NOMO-1 treated with dmso at 0.1 percent for 144 hours (cell line): ENCODE measurements at regions not wholly inside any gene's neighbourhood (a gene's known extent, or its start where the extent isn't known, plus 50 kb on each side); places are given as distances from the start of the nearest gene placed in this dataset.
"Not testable (repeated sequence)": the region's sequence is repeated elsewhere in the genome, so short reads cannot be mapped to it uniquely, and the experiment has no call there.

Experiments
- DNase-seq: peaks from one replicate; lab custom pipeline; 2025; ENCODE audit not compliant: unreplicated experiment; lab: John Stamatoyannopoulos, UW

GRCh38 chr14:101307162-101307561 lies 254.1 kb upstream of the DIO3 start:
- DNase-seq, result not testable (repeated sequence)

GRCh38 chr14:101311186-101311585 lies 250.1 kb upstream of the DIO3 start:
- not testable (repeated sequence) for DNase-seq

- no peak for DNase-seq
Measured at GRCh38 chr14:101313268-101313667, 248.0 kb upstream of the DIO3 start.

GRCh38 chr14:101315802-101316296 lies 245.4 kb upstream of the DIO3 start:
- DNase-seq, result no peak

GRCh38 chr14:101318271-101318670 lies 243.0 kb upstream of the DIO3 start:
- DNase-seq, result no peak

- DNase-seq, result no peak
Measured at GRCh38 chr14:101320396-101320795, 240.9 kb upstream of the DIO3 start.

- no peak for DNase-seq
Measured at GRCh38 chr14:101322223-101322622, 239.1 kb upstream of the DIO3 start.

GRCh38 chr14:101323111-101323510 lies 238.2 kb upstream of the DIO3 start:
- no peak for DNase-seq

GRCh38 chr14:101323614-101324235 lies 237.6 kb upstream of the DIO3 start:
- not testable (repeated sequence) for DNase-seq

GRCh38 chr14:101325319-101325718 lies 236.0 kb upstream of the DIO3 start:
- DNase-seq, result no peak

- no peak for DNase-seq
Measured at GRCh38 chr14:101328412-101329028, 232.8 kb upstream of the DIO3 start.

- DNase-seq, result no peak
Measured at GRCh38 chr14:101330416-101331140, 230.7 kb upstream of the DIO3 start.

GRCh38 chr14:101331141-101331525 lies 230.2 kb upstream of the DIO3 start:
- DNase-seq, result no peak

- no peak for DNase-seq
Measured at GRCh38 chr14:101331661-101332169, 229.6 kb upstream of the DIO3 start.

- no peak for DNase-seq
Measured at GRCh38 chr14:101332281-101332680, 229.0 kb upstream of the DIO3 start.

- DNase-seq, result no peak
Measured at GRCh38 chr14:101333335-101334280, 227.7 kb upstream of the DIO3 start.

- DNase-seq, result no peak
Measured at GRCh38 chr14:101334656-101335055, 226.6 kb upstream of the DIO3 start.

- no peak for DNase-seq
Measured at GRCh38 chr14:101335061-101335661, 226.1 kb upstream of the DIO3 start.

- DNase-seq, result no peak
Measured at GRCh38 chr14:101336183-101336582, 225.1 kb upstream of the DIO3 start.

GRCh38 chr14:101337053-101337452 lies 224.2 kb upstream of the DIO3 start:
- no peak for DNase-seq
